Neural progenitor cell (in vitro differentiated cells): ENCODE measurements at regions not wholly inside any gene's neighbourhood (a gene's known extent, or its start where the extent isn't known, plus 50 kb on each side); places are given as distances from the start of the nearest gene placed in this dataset.
"Not testable (repeated sequence)": the region's sequence is repeated elsewhere in the genome, so short reads cannot be mapped to it uniquely, and the experiment has no call there.

ENCODE experiments used
- DNase-seq: peaks from one replicate; pipeline ENCODE4 v3.0.0-alpha.2; 2016; ENCODE audit warnings: low spot score
- H2AFZ ChIP-seq: fragments of 200-600 bp; sonication (generic); replicated peaks from 2 replicates; pipeline ENCODE4 v1.6.1; 2016; ENCODE audit warnings: antibody characterized with exemption
- H3F3A ChIP-seq: fragments of 200-600 bp; sonication (generic); 2 replicates; pipeline ENCODE4 v1.6.1; 2016; ENCODE audit warnings: antibody characterized with exemption, low read depth
- H3K27ac ChIP-seq: fragments of 200-600 bp; sonication (generic); 2 replicates; pipeline ENCODE4 v1.5.1; 2016; ENCODE audit warnings: mild to moderate bottlenecking
- H3K27me3 ChIP-seq: fragments of 200-600 bp; sonication (generic); 2 replicates; pipeline ENCODE4 v1.6.1; 2016; ENCODE audit warnings: mild to moderate bottlenecking, moderate library complexity
- H3K36me3 ChIP-seq: fragments of 200-600 bp; sonication (generic); 2 replicates; pipeline ENCODE4 v1.5.1; 2016
- H3K4me1 ChIP-seq: fragments of 200-600 bp; sonication (generic); 2 replicates; pipeline ENCODE4 v1.6.1; 2016; ENCODE audit warnings: mixed run types
- H3K4me2 ChIP-seq: fragments of 200-600 bp; sonication (generic); 2 replicates; pipeline ENCODE4 v1.6.1; 2016
- H3K4me3 ChIP-seq: fragments of 200-600 bp; sonication (generic); 2 replicates; pipeline ENCODE4 v1.5.1; 2016
- H3K79me2 ChIP-seq: fragments of 200-600 bp; sonication (generic); 2 replicates; pipeline ENCODE4 v1.6.1; 2016; ENCODE audit warnings: low read depth
- H3K9ac ChIP-seq: fragments of 200-600 bp; sonication (generic); 2 replicates; pipeline ENCODE4 v1.6.1; 2016
- H3K9me3 ChIP-seq: fragments of 200-600 bp; sonication (generic); 2 replicates; pipeline ENCODE4 v1.5.1; 2016; ENCODE audit warnings: low read depth
- H4K20me1 ChIP-seq: fragments of 200-600 bp; sonication (generic); 2 replicates; pipeline ENCODE4 v1.6.1; 2016; ENCODE audit warnings: low read depth
- H3K27ac Mint-ChIP-seq: 3 replicates; pipeline ENCODE4 v1.8.0; 2021; ENCODE audit warnings: mixed read lengths
- H3K27me3 Mint-ChIP-seq: 2 replicates; pipeline ENCODE4 v1.8.0; 2022; ENCODE audit warnings: low read depth, mild to moderate bottlenecking, inconsistent platforms, moderate library complexity, mixed read lengths; ENCODE audit not compliant: insufficient read depth
- H3K36me3 Mint-ChIP-seq: 3 replicates; pipeline ENCODE4 v1.8.0; 2021; ENCODE audit warnings: mixed read lengths
- H3K4me1 Mint-ChIP-seq: 3 replicates; pipeline ENCODE4 v1.8.0; 2021; ENCODE audit warnings: mixed read lengths
- H3K4me3 Mint-ChIP-seq: 3 replicates; pipeline ENCODE4 v1.8.0; 2021; ENCODE audit warnings: mild to moderate bottlenecking, moderate library complexity, mixed read lengths
- H3K9me3 Mint-ChIP-seq: 3 replicates; pipeline ENCODE4 v1.8.0; 2020; ENCODE audit warnings: mixed read lengths
- CTCF ChIP-seq: fragments of 200-600 bp; sonication (generic); IDR thresholded peaks from 2 replicates; pipeline ENCODE4 v1.5.1; 2017; ENCODE audit warnings: antibody characterized with exemption, mild to moderate bottlenecking
- EZH2 ChIP-seq: fragments of 200-600 bp; sonication (generic); IDR thresholded peaks from 2 replicates; pipeline ENCODE4 v1.6.1; 2017; ENCODE audit warnings: antibody characterized with exemption, mild to moderate bottlenecking, moderate library complexity
- EZH2phosphoT487 ChIP-seq: fragments of 200-600 bp; sonication (generic); IDR thresholded peaks from 2 replicates; pipeline ENCODE4 v1.6.1; 2017; ENCODE audit warnings: antibody characterized with exemption

DNA sequence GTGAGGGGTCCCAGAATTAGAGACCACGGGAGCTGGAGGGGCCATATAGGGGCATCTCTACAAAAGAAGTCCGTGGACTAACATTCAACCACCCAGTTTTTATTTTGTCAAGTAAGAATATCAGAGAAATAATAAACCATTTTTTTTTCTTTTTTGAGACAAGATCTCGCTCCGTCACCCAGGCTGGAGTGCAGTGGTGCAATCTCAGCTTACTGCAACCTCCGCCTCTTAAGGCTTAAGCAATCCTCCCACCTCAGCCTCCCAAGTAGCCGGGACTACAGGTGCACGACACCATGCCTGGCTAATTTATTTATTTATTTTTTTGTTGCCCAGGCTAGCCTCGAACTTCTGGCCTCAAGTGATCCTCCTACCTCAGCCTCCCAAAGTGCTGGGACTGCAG, 82.7 kb downstream of the ZFP36L2 start:
- Histone ChIP-seq H3K79me2 (no peaks in the 10 kb centered on the region), H3K27me3 (no peaks in the 10 kb centered on the region), H4K20me1 (no peaks in the 10 kb centered on the region), H2AFZ (no peak overlapping the region), H3K36me3 (no peaks in the 10 kb centered on the region), H3K27ac (no peak overlapping the region), H3K4me2 (no peak overlapping the region), H3K9ac (no peak overlapping the region), H3K9me3 (no peaks in the 10 kb centered on the region), H3F3A (peaks cover 12% of the 10 kb centered on the region), H3K4me1 (peaks cover 16% of the 10 kb centered on the region), H3K4me3 (no peak overlapping the region)
- TF ChIP-seq CTCF, result no peak
- TF ChIP-seq EZH2phosphoT487, result no peak
- TF ChIP-seq EZH2, result no peak
- no peak overlapping the region for H3K27ac Mint-ChIP-seq
- H3K4me1 Mint-ChIP-seq, result peaks cover 21% of the 10 kb centered on the region
- H3K4me3 Mint-ChIP-seq, result no peak overlapping the region
- no peak for DNase-seq
- H3K9me3 Mint-ChIP-seq, result no peaks in the 10 kb centered on the region
- H3K36me3 Mint-ChIP-seq, result no peaks in the 10 kb centered on the region
- no peaks in the 10 kb centered on the region for H3K27me3 Mint-ChIP-seq

- Histone ChIP-seq H3K9me3 (no peaks in the 10 kb centered on the region), H3K9ac (no peak overlapping the region), H3F3A (peaks cover 20% of the 10 kb centered on the region), H3K27me3 (no peaks in the 10 kb centered on the region), H3K36me3 (no peaks in the 10 kb centered on the region), H2AFZ (peak overlapping the region; percentile 26), H3K4me2 (no peak overlapping the region), H3K27ac (no peak overlapping the region), H3K79me2 (no peaks in the 10 kb centered on the region), H3K4me1 (peaks cover 22% of the 10 kb centered on the region), H4K20me1 (no peaks in the 10 kb centered on the region), H3K4me3 (no peak overlapping the region)
- Mint-ChIP-seq H3K27me3 (no peaks in the 10 kb centered on the region), H3K4me3 (no peak overlapping the region), H3K9me3 (no peaks in the 10 kb centered on the region), H3K36me3 (no peaks in the 10 kb centered on the region), H3K27ac (peak overlapping the region; percentile 66), H3K4me1 (peaks cover 25% of the 10 kb centered on the region)
- no peak for TF ChIP-seq CTCF
- TF ChIP-seq EZH2phosphoT487, result no peak
- no peak for TF ChIP-seq EZH2
- DNase-seq, result no peak
Measured at GRCh38 chr2:43142921-43143438, 83.4 kb downstream of the ZFP36L2 start.

- H3K79me2 ChIP-seq, H3K4me3 ChIP-seq, H3K9ac ChIP-seq, H3K27ac Mint-ChIP-seq, H3K4me2 ChIP-seq, DNase-seq, H2AFZ ChIP-seq, H3K9me3 ChIP-seq, H3K36me3 Mint-ChIP-seq, H3K9me3 Mint-ChIP-seq, H3K27me3 Mint-ChIP-seq, H3K36me3 ChIP-seq, H4K20me1 ChIP-seq, H3K4me3 Mint-ChIP-seq, H3K27ac ChIP-seq, H3K27me3 ChIP-seq: not testable (repeated sequence)
- H3K4me1 ChIP-seq, result peaks cover 35% of the 10 kb centered on the region
- H3K4me1 Mint-ChIP-seq, result peaks cover 38% of the 10 kb centered on the region
- peaks cover 33% of the 10 kb centered on the region for H3F3A ChIP-seq
Measured at GRCh38 chr2:43141636-43142151, 84.7 kb downstream of the ZFP36L2 start.

DNA sequence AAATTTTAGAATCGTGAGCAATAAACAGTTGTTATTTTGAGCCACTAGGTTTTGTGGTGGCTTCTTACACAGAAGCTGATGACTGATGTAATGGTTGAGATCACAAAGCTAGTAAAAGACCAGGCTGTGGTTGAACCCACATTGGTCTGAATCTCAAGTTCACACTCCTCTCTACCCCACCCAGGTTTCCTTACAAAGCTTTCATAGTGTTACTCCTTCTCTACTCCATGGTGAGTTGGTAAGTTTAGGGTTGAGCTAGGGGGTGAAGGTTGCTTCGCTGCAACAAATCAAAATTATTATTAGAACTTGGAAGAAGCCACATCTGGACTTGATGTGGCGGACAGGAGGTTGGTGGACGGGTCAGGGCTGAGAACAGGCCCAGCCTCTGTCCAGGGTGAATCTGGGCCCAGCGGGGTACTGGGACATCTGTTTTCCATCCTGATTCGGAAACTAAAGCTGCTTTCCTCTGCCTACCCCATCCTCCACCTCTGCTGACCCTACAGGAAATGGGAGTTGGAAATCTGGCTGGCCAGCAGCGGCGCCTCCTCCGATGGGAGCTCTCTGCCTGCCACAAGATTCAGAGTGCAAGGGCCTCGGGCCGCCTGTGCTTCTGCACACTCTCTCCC, 86.3 kb downstream of the ZFP36L2 start:
- no peak for TF ChIP-seq EZH2phosphoT487
- no peak for TF ChIP-seq EZH2
- no peak for TF ChIP-seq CTCF
- Histone ChIP-seq H3K36me3 (no peaks in the 10 kb centered on the region), H3K79me2 (no peaks in the 10 kb centered on the region), H3K4me1 (peaks cover 40% of the 10 kb centered on the region), H3K27me3 (no peaks in the 10 kb centered on the region), H3K4me2 (no peak overlapping the region), H3K4me3 (no peak overlapping the region), H3K27ac (no peak overlapping the region), H4K20me1 (no peaks in the 10 kb centered on the region), H3K9ac (no peak overlapping the region), H3F3A (peaks cover 34% of the 10 kb centered on the region), H2AFZ (peak overlapping the region; percentile 47), H3K9me3 (no peaks in the 10 kb centered on the region)
- H3K27ac Mint-ChIP-seq, result peak overlapping the region; percentile 35
- H3K4me1 Mint-ChIP-seq, result peaks cover 44% of the 10 kb centered on the region
- H3K27me3 Mint-ChIP-seq, result peaks cover 5% of the 10 kb centered on the region
- H3K9me3 Mint-ChIP-seq, result no peaks in the 10 kb centered on the region
- H3K36me3 Mint-ChIP-seq, result no peaks in the 10 kb centered on the region
- no peak overlapping the region for H3K4me3 Mint-ChIP-seq
- DNase-seq, result no peak
